ENCODE measurements at regions not wholly inside any gene's neighbourhood (a gene's known extent, or its start where the extent isn't known, plus 50 kb on each side); places are given as distances from the start of the nearest gene placed in this dataset.
"Not testable (repeated sequence)": the region's sequence is repeated elsewhere in the genome, so short reads cannot be mapped to it uniquely, and the experiment has no call there.

GRCh38 chr3:195999176-195999575 lies 82.7 kb downstream of the TFRC start:
- not testable (repeated sequence) for DNase-seq

DNA sequence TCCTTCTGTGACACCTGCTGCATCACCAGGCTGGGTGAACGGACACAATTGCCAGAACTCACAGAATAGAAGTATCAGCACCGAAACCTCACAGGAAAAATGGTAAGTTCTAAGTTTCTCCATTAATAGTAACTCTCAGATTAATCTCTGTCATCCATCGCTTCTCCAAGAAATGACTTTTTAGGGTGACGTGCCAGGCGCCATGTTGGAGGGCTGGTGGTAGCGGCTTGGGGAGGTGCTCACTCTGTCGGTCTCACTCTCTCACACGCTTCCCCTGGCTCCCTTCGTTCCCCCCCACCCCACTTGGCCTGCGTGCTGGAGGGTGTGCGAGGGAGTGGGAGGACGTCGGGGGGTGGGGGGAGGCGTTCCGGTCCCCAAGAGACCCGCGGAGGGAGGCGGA lies 85.6 kb downstream of the TFRC start:
- not testable (repeated sequence) for DNase-seq

GRCh38 chr3:195994343-195994742 lies 86.0 kb upstream of the TNK2 start:
- not testable (repeated sequence) for DNase-seq

GRCh38 chr3:195993671-195994070 lies 85.3 kb upstream of the TNK2 start:
- DNase-seq, result not testable (repeated sequence)

DNA sequence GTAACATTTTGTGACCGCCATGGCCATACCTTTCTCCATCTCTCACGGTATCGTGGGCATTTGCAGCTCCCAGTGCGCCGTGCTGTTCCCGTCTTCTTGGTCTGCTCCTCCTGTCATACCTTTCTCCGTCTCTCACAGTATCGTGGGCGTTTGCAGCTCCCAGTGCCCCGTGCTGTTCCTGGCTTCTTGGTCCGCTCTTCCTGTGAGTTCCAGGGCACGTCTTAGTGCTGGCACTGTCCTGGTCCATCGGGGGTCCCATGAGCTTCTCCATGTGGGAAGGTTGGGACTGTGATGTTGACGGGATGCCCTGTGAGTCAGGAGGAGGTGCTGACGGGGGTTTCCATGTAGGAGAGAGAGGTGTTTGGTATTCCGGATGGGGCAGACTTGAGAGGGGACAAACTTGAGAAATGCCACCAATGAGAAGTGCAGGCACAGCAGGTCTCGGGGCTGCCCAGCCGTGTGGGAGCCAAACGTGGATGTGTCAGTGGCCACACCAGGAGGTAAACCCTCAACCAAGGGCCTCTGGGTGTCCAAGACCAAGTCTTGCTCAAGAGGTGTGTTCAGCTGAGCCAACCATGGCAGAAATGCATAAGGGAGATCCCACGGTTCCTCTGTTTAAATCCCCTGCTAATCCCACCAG lies 84.7 kb upstream of the TNK2 start:
- not testable (repeated sequence) for DNase-seq

DNA sequence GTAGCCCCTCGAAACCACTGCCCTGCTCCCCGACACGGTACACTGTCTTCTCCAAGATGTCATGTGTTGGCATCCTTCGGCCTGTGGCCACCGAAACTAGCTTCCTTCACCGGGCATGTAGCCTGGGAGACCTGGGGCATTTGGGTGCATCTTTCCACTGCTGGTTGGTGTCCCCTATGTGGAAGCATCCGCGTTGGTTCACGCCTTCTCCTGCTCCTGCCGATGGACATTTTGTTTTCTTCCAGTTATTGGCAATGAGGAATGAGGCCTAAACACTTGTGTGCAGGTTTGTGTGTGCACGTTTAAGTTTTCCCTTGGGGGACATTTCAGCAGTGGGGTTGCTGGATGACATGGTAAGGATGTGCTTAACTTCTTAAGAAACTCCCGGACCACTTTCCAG lies 83.6 kb upstream of the TNK2 start:
- DNase-seq, result not testable (repeated sequence)

DNA sequence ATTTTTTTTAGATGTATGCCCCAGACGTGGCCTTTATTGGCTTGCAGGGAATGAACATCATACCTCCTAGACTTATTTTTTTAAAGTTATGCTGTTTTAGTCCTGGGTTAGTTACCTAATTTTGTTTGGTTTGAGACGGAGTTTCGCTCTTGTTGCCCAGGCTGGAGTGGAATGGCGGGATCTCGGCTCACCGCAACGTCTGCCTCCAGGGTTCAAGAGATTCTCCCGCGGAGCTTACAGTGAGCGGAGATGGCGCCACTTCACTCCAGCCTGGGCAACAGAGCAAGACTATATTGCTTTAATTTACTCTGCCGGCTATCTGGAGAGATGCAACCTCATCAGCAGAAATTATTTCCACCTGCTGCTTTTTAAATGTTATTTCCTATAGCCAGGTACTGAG lies 82.9 kb upstream of the TNK2 start:
- not testable (repeated sequence) for DNase-seq

GRCh38 chr3:195990841-195991174 lies 82.5 kb upstream of the TNK2 start:
- DNase-seq, result not testable (repeated sequence)

GRCh38 chr3:195989921-195990840 lies 81.8 kb upstream of the TNK2 start:
- peak; percentile 93 for DNase-seq

DNA sequence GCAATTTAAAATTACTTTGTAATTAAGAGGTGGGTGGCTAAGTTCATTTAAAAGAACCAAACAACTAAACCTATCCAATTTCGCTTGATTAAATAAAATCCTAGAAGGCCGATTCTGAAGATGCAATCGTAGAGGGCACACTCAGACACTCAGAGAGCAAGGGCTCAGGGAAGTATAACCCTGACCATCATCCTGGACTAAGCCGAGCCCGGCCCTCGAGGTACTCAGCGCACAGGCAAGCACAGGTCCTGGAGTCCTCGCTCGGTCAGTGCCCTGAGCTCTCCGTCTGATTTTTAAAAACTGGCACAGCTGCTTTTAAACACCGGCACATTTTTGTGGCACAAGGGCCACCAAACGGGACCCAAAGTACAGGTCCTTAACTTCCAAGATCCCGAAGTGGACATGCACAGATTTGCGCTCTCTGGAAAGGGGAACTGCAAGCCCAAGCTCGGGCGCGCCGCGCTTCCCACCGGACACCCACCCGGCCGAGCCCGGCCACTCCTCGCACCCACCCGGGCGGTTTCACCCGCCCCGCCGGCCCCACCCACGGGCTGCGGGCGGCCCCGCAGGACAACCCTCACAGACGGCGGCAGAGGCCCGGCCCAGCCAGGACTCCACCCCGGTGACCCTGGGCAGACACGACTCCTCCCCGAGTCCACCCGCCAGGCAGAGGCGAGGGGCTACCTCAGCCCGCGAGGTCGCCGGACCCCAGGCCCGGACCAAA lies 81.0 kb upstream of the TNK2 start:
- DNase-seq, result not testable (repeated sequence)

DNA sequence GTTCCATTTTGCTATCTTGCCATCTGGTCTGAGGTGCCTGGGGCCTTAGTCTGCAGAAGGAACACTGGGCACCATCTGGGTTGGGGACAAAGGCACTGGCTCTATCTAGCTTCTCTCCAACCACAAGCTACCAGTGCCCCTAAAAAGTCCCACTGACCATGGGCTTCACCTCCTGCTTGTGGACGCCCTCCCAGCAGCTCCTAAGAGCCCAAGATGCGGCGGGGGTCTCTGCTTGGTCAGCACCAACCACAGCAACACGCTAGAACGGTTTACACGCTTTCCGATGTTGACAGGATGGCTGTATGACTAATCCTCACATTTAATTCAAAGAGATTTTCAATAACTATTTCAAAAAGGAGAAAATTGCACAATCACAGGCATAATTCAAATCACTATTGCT lies 80.4 kb upstream of the TNK2 start:
- DNase-seq, result not testable (repeated sequence)

GRCh38 chr3:195987001-195987400 lies 78.7 kb upstream of the TNK2 start:
- DNase-seq, result not testable (repeated sequence)

GRCh38 chr3:195986576-195986975 lies 78.2 kb upstream of the TNK2 start:
- not testable (repeated sequence) for DNase-seq

- not testable (repeated sequence) for DNase-seq
These were observed 77.1 kb upstream of the TNK2 start for GRCh38 chr3:195985348-195985920.

GRCh38 chr3:195984392-195985030 lies 76.2 kb upstream of the TNK2 start:
- not testable (repeated sequence) for DNase-seq

DNA sequence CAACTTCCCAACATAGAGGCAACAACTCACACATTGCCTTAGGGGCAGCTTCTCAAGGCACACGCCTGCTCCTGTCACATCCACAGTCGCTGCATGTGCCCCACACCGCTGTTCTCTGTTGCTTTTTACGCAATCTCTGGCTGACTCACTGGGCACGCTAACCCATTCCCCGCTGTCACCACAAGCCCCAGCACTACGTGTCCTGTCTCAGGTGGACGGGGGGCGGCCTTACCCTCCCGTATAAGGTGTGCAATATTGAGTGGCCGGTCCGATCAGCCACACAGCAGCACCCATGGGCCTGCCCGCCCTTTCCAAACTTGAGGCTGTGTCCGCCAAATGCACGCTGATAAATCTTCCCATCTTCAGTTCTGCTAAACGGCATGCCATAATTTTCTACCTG lies 75.5 kb upstream of the TNK2 start:
- not testable (repeated sequence) for DNase-seq

GRCh38 chr3:195982754-195983153 lies 74.4 kb upstream of the TNK2 start:
- not testable (repeated sequence) for DNase-seq

DNA sequence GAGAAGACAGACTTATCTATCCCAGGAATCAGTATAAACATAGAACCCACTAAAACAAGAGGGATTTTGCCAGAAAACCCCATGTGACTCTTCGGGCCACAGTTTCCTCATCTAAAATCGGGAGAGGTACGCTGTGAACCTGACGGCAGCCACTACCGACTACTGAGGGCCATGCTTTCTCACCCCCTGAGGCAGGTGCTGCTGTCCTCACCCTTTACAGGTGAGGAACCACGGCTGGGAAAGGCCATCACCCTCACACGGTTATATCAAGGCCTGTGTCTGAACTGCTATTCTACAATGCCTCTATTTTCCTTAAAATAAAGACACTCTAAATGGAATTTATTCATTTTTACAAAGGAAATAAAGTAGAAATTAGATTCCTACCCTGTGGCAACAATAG lies 73.4 kb upstream of the TNK2 start:
- DNase-seq, result not testable (repeated sequence)

DNA sequence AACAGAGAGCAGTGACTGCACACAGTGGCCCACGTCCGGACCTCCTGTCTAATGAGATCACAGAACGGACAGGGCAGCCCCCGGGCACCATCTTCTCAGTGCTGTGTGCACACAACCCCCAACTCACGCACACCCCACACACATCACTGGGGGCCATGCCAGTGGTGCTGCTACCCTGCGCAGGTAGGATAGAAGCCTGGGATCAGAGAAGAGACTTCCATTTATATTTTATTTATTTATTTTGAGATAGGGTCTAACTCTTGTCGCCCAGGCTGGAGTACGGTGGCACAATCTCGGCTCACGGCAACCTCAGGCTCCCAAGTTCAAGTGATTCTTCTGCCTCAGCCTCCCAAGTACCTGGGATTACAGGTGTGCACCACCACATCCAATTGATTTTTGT lies 71.5 kb upstream of the TNK2 start:
- DNase-seq, result not testable (repeated sequence)

DNA sequence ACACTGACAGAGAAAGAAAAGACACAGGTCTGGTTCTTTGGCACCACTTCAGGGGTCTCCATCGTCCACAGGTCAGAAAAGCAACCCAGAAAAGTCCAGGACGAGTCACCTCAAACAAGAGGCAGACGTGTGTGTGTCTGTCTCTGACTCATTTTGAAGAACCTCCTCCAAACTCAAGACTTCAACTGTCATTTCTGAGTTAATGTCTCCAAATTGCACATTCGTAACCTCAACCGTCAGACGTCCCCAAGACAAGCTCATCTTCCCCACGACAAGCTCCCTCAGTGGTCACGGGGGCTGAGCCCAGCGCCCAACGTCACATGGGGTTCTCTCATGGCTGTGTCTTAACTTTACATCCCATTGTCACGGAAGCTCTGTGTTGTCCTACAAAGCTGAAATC lies 70.2 kb upstream of the TNK2 start:
- DNase-seq, result not testable (repeated sequence)

GRCh38 chr3:195976876-195977275 lies 68.5 kb upstream of the TNK2 start:
- DNase-seq, result not testable (repeated sequence)

GRCh38 chr3:195974281-195974680 lies 65.9 kb upstream of the TNK2 start:
- DNase-seq, result not testable (repeated sequence)
